ENCODE measurements at regions not wholly inside any gene's neighbourhood (a gene's known extent, or its start where the extent isn't known, plus 50 kb on each side); places are given as distances from the start of the nearest gene placed in this dataset.

DNA sequence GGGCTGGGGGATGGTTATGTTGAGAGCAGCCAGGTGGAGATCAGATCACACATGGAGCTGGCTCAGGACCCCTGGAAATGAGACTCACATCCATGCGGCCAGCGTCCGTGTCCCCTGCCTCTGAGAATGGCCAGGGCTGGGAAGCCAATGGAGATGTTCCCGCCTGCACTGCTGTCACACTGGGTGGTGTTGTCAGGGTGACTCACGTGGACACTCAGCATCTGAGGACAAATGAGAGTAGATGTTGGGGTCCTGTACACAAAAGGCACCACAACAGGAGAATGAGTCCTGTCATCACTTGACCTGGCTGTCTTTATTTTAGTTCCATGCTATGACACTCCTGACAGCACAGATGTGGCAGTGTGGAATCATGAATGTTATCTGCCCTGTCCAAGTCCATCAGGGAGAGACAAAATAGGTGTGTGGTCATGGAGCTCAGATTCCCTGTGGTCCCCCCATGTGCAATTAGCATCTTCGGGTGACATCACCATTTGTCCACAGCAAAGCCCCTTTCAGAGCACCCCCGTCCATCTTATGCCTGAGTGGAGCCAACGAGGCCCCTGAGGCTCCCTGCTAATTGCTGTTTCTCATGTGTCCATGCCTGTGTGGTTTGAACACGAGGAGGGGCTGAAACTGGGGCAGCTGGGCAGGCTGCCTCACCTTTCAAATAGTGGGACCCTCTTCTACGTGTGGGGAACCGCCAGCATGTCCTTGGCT, 393.5 kb downstream of the AACS start:
- H3K27ac ChIP-seq: no peak overlapping the region
- TF ChIP-seq, protein P1, sequence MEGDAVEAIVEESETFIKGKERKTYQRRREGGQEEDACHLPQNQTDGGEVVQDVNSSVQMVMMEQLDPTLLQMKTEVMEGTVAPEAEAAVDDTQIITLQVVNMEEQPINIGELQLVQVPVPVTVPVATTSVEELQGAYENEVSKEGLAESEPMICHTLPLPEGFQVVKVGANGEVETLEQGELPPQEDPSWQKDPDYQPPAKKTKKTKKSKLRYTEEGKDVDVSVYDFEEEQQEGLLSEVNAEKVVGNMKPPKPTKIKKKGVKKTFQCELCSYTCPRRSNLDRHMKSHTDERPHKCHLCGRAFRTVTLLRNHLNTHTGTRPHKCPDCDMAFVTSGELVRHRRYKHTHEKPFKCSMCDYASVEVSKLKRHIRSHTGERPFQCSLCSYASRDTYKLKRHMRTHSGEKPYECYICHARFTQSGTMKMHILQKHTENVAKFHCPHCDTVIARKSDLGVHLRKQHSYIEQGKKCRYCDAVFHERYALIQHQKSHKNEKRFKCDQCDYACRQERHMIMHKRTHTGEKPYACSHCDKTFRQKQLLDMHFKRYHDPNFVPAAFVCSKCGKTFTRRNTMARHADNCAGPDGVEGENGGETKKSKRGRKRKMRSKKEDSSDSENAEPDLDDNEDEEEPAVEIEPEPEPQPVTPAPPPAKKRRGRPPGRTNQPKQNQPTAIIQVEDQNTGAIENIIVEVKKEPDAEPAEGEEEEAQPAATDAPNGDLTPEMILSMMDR (conservative IDR thresholded peaks at IDR 0.05): no peak

DNA sequence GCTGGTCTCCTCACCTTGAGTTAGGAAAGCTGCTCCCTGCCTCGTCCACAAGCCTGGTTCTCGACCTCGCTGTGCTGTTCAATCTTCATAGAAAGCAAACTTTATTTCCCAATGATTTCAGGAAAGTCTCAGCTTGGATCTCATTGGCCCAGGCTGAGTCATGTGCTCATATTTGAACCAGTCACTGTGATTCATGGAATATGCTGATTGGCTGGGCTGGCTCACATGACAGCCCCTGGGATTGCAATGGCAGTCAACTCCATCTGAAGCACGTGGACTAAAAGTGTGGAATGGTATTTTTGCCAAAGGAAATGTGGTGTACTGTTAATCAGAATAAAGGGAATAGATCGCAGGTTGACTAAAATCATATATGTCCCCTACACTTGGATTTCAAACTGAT, 396.6 kb downstream of the AACS start:
- H3K27ac ChIP-seq: no peak overlapping the region
- TF ChIP-seq, protein P1 (conservative IDR thresholded peaks at IDR 0.05): no peak

DNA sequence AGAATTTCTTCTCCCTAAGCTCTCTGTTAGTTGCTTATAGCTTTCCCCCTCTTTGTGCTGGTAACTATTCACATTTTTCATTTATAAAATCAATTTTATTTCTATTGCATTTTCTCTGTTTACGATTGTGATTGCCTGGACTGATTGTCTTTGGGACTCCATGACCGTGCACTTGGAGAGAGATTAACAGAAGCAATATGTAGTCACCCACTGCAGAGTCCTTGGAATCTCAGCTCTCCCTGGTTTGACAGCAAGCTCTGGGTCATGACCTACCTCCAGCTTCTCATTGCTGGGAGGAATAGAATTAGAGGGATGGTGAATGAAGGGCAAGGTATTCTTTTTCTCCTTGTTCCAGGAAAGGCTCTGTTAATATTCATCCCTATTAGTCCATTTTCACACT, 398.2 kb downstream of the AACS start:
- TF ChIP-seq, protein P1 (conservative IDR thresholded peaks at IDR 0.05): no peak
- no peak overlapping the region for H3K27ac ChIP-seq

DNA sequence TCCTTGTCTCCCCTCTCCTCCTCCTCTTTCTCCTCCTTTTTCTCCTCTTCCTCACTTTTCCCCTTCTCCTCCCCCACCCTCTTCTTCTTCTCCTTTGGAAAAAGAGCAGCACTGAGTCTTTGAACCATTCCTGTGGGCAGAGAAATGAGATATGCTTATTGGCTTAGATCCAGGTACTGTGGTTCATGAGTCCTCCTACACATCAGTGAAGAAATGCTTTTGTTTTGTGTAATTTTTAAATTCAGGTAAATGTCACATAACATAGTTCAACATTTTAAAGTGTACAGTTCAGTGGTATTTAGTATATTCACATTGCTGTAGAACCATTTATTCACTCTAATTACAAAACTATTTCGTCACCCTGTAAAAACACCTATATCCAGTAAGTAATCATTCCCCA, 402.1 kb downstream of the AACS start:
- H3K27ac ChIP-seq: no peak overlapping the region
- TF ChIP-seq, protein P1 (conservative IDR thresholded peaks at IDR 0.05): no peak

DNA sequence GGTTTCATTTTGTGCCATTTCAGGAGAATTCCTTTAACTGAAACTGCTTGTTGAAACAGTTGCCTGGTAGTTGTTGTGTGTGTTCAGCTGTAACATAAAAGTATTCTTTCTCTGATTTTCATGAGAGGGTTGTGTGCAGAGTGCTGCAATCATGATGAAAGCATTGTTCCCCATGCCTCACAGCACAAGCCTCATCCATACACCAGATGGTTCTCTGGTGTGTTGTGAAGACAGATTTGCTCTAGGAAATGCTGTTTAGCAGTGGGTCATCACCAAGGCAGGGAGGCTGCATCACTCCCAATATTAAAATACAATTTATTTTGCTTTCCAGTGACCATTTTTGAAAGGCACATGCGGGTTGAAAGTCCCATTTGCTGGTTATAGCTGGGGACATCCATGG, 404.4 kb downstream of the AACS start:
- H3K27ac ChIP-seq: no peak overlapping the region
- TF ChIP-seq, protein P1 (conservative IDR thresholded peaks at IDR 0.05): no peak

DNA sequence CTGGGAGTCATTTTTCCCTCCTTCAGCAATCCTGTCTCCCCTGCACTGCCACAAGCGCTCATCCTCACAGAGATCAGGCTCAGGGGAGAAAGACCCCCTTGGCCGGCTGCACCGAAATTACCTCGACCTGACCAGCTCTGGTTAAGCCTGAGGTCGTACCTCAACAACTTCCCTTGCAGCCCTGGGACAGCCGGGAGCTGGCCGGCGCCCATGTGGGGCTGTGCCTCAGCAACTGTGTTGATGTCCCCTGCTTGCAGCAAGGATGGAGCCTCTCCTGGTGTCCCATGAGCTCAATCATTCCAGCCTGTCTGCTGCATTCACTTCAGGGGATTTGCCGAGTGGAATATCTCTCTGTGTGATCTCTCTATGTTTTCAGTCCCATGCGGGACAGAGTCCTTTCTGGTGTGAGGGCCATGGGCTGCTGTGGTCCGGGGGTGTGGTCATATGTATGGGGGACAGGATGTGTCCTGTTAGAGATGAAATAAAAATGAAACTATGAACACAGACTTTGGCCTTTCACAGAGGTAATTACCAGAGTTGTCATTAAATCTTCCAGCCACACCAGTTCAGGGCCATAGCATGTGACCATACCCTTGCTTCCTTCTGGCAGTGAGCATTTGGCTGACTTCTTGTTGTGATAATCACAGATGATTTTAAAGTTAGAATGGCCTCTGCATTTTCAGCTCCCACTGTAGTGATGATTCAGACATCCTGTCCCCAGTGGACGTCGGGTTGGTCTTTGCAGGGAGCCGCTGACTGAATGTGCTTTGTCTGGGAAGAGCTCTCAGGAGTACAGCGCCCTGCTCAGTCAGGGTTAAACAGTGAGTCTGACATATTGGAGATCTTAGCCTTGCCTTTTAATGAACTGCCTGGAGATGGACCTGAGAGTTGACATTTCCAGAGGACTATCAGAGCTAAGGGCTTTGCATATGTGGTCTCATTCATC, 405.9 kb downstream of the AACS start:
- TF ChIP-seq, protein P1 (conservative IDR thresholded peaks at IDR 0.05): no peak
- no peak overlapping the region for H3K27ac ChIP-seq

DNA sequence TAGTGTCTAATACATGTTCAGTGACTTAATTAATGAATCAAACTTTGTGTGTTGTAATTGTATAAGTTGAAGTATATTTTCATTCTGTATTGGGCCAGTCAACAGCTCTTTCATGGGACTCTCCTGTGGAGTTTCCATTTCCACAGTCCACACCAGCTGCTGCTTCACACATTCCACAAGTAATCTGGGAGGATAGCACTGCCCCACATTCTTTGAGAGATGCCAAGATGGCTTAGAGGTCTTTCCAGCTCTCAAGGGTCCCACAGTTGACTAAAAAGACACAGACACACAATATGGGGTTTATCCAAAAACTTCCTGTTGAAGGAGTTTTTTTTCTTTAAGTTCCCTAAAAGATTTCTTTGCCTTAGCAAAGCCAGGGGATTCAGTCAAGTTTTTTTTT, 408.3 kb downstream of the AACS start:
- H3K27ac ChIP-seq: no peak overlapping the region
- TF ChIP-seq, protein P1 (conservative IDR thresholded peaks at IDR 0.05): no peak

Measured in VCaP (cell line).